ENCODE measurements at regions not wholly inside any gene's neighbourhood (a gene's known extent, or its start where the extent isn't known, plus 50 kb on each side); places are given as distances from the start of the nearest gene placed in this dataset.

GRCh38 chr11:111162305-111162704 lies 83.2 kb upstream of the POU2AF2 start:
- no peak for TF ChIP-seq CTCF (conservative IDR thresholded peaks at IDR 0.05; ENCODE audit: low read depth, low read length)
- no peaks in the 10 kb centered on the region for H3K27me3 ChIP-seq (ENCODE audit: insufficient read depth, low read depth)
- H3K27ac ChIP-seq: no peak overlapping the region
- H2AFZ ChIP-seq (ENCODE audit: low read depth): no peak overlapping the region
- H3K9ac ChIP-seq: no peak overlapping the region
- no peaks in the 10 kb centered on the region for H3K36me3 ChIP-seq (ENCODE audit: insufficient read depth)
- H3K4me2 ChIP-seq: no peak overlapping the region
- H3K4me3 ChIP-seq (IDR thresholded peaks at IDR 0.05; ENCODE audit: insufficient read depth, low read depth, low read length): no peak overlapping the region
- no peaks in the 10 kb centered on the region for H4K20me1 ChIP-seq (ENCODE audit: insufficient read depth)
- peaks cover 10% of the 10 kb centered on the region for H3K4me1 ChIP-seq (ENCODE audit: low read depth, poor library complexity, severe bottlenecking)
- no peaks in the 10 kb centered on the region for H3K79me2 ChIP-seq (ENCODE audit: insufficient read depth, low read depth)

GRCh38 chr11:111157571-111157970 lies 88.0 kb upstream of the POU2AF2 start:
- Histone ChIP-seq H3K36me3 (ENCODE audit: insufficient read depth) (no peaks in the 10 kb centered on the region), H3K27me3 (ENCODE audit: insufficient read depth, low read depth) (no peaks in the 10 kb centered on the region), H3K4me3 (IDR thresholded peaks at IDR 0.05; ENCODE audit: insufficient read depth, low read depth, low read length) (no peak overlapping the region), H3K79me2 (ENCODE audit: insufficient read depth, low read depth) (no peaks in the 10 kb centered on the region), H4K20me1 (ENCODE audit: insufficient read depth) (no peaks in the 10 kb centered on the region), H3K9ac (no peak overlapping the region), H3K4me1 (ENCODE audit: low read depth, poor library complexity, severe bottlenecking) (no peaks in the 10 kb centered on the region), H3K27ac (no peak overlapping the region), H2AFZ (ENCODE audit: low read depth) (no peak overlapping the region), H3K4me2 (no peak overlapping the region)
- no peak for TF ChIP-seq CTCF (conservative IDR thresholded peaks at IDR 0.05; ENCODE audit: low read depth, low read length)

- Histone ChIP-seq H3K79me2 (ENCODE audit: insufficient read depth, low read depth) (no peaks in the 10 kb centered on the region), H3K27me3 (ENCODE audit: insufficient read depth, low read depth) (no peaks in the 10 kb centered on the region), H4K20me1 (ENCODE audit: insufficient read depth) (no peaks in the 10 kb centered on the region), H3K36me3 (ENCODE audit: insufficient read depth) (no peaks in the 10 kb centered on the region), H3K4me1 (ENCODE audit: low read depth, poor library complexity, severe bottlenecking) (no peaks in the 10 kb centered on the region), H3K27ac (no peak overlapping the region), H3K4me3 (IDR thresholded peaks at IDR 0.05; ENCODE audit: insufficient read depth, low read depth, low read length) (no peak overlapping the region), H3K9ac (no peak overlapping the region), H3K4me2 (no peak overlapping the region), H2AFZ (ENCODE audit: low read depth) (no peak overlapping the region)
- TF ChIP-seq CTCF (conservative IDR thresholded peaks at IDR 0.05; ENCODE audit: low read depth, low read length): no peak
Measured at GRCh38 chr11:111155021-111155420, 90.5 kb upstream of the POU2AF2 start.

- H3K36me3 ChIP-seq (ENCODE audit: insufficient read depth): no peaks in the 10 kb centered on the region
- no peak overlapping the region for H3K4me3 ChIP-seq (IDR thresholded peaks at IDR 0.05; ENCODE audit: insufficient read depth, low read depth, low read length)
- H3K4me1 ChIP-seq (ENCODE audit: low read depth, poor library complexity, severe bottlenecking): no peaks in the 10 kb centered on the region
- no peak for TF ChIP-seq CTCF (conservative IDR thresholded peaks at IDR 0.05; ENCODE audit: low read depth, low read length)
- H2AFZ ChIP-seq (ENCODE audit: low read depth): no peak overlapping the region
- H4K20me1 ChIP-seq (ENCODE audit: insufficient read depth): no peaks in the 10 kb centered on the region
- H3K9ac ChIP-seq: no peak overlapping the region
- H3K27me3 ChIP-seq (ENCODE audit: insufficient read depth, low read depth): no peaks in the 10 kb centered on the region
- H3K27ac ChIP-seq: no peak overlapping the region
- H3K4me2 ChIP-seq: no peak overlapping the region
- H3K79me2 ChIP-seq (ENCODE audit: insufficient read depth, low read depth): no peaks in the 10 kb centered on the region
Measured at GRCh38 chr11:111153194-111153593, 92.3 kb upstream of the POU2AF2 start.

GRCh38 chr11:111148953-111149352 lies 96.6 kb upstream of the POU2AF2 start:
- no peak overlapping the region for H3K4me2 ChIP-seq
- H3K36me3 ChIP-seq (ENCODE audit: insufficient read depth): no peaks in the 10 kb centered on the region
- H3K27me3 ChIP-seq (ENCODE audit: insufficient read depth, low read depth): no peaks in the 10 kb centered on the region
- H3K4me1 ChIP-seq (ENCODE audit: low read depth, poor library complexity, severe bottlenecking): no peaks in the 10 kb centered on the region
- no peak for TF ChIP-seq CTCF (conservative IDR thresholded peaks at IDR 0.05; ENCODE audit: low read depth, low read length)
- H3K27ac ChIP-seq: no peak overlapping the region
- H3K79me2 ChIP-seq (ENCODE audit: insufficient read depth, low read depth): no peaks in the 10 kb centered on the region
- no peak overlapping the region for H3K4me3 ChIP-seq (IDR thresholded peaks at IDR 0.05; ENCODE audit: insufficient read depth, low read depth, low read length)
- no peak overlapping the region for H2AFZ ChIP-seq (ENCODE audit: low read depth)
- H4K20me1 ChIP-seq (ENCODE audit: insufficient read depth): no peaks in the 10 kb centered on the region
- H3K9ac ChIP-seq: no peak overlapping the region
